HG03520 (cell line): ENCODE measurements at regions not wholly inside any gene's neighbourhood (a gene's known extent, or its start where the extent isn't known, plus 50 kb on each side); places are given as distances from the start of the nearest gene placed in this dataset.

ENCODE experiments used
- ATAC-seq: cut with Tn5 transposase; IDR thresholded peaks from one replicate; pipeline ENCODE4 v1.9.1; 2021; ENCODE audit warnings: mild to moderate bottlenecking, moderate library complexity; ENCODE audit not compliant: unreplicated experiment

GRCh38 chr17:77375917-77376651, 235.3 kb downstream of the SEC14L1 start:
- ATAC-seq: no peak

DNA sequence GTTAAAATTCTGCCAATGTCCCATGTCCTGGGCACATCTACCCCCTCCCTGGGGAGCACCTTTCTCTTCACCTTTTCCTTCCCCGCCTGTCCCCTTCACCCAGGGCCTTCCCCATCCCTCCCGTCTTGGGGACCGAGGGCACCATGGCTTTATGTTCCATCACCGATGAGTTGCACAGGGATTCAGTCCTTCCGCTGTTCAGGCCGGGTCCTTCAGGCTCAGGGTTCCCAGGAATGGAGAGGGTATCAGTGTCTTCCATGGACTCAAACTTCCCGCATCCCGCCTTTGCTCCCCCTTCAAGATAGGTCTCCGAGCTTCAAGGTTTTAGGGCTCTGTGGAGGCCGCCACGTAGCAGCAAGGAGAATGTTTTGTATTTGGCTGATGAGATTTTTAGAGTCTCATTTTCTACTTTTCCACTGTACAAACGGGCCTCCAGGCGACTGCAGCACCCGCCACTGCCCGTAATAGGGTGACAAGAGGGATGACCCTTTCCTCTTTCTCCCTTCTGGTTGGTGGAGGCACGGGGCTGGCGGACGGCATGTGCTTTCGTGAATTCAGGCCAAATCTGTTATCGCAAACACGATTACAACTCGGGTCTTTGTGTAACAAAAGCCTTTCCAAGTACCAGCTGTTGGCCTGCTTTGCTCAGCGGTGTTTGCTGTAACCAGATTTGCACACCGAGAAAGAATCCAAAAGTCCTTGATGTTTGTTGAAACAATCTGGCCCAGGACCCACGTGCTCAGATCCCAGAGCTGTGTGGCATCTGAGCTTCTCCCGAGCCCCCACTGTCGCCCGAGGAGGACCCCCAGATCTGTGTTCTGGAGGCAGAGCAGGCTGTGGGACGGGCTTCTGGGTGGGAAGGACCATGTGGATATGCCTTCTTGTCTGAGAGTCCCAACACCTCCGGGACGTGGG, 236.3 kb downstream of the SEC14L1 start:
- no peak for ATAC-seq

- no peak for ATAC-seq
Measured at GRCh38 chr17:77377710-77378235, 237.0 kb downstream of the SEC14L1 start.

DNA sequence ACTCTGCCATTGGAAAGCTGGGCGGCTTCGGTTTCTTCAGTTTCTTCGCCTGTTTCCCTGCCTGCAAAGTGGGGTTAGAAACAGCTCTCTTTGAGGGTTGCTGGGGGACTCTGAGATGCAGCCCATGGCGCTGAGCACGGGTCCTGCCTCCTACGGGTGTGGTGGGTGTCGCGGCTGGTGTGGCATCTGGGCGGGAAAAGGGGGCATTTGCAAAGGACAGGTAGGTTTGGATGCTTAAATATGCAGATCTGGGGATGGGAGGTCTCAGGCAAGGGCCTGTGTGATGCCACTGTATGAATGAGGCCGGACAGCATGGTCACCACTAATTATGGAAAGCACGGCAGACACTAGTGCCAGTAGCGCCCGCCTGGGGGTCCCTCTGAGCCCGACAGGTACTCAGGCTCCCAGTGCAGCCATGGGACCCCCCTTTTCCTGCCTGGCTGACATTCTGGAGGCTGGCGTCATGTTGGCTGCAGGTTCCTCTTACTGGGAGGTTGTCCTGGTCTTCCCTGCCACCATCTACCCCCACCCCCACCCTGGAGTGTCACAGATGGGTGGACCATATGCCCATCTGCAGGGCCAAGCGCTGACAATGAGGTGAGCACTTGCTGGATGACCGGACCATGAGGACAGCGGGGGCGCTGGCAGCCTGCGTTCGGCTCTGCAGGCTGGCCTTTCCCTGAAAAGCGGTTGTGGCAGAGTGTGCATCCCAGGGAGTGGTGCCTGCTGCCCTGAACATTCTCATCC, 237.7 kb downstream of the SEC14L1 start:
- no peak for ATAC-seq

DNA sequence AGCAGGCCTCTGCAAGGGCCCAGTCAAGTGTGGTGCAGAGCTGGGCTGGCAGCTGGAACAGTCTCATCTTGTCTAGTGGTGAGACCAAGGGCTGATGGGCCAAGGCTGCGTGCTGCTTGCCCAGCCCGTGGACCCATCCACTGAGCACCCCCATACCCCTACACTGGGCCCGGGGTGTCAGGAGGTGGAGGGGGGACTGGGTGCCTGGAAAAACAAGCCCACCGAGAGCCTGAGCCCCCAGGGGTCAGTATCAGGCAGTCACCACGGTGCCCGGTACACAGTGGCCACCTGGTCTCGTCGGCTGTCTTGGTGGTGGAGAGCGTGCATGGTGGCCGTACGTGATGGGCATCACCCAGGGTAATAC, 238.3 kb downstream of the SEC14L1 start:
- no peak for ATAC-seq

DNA sequence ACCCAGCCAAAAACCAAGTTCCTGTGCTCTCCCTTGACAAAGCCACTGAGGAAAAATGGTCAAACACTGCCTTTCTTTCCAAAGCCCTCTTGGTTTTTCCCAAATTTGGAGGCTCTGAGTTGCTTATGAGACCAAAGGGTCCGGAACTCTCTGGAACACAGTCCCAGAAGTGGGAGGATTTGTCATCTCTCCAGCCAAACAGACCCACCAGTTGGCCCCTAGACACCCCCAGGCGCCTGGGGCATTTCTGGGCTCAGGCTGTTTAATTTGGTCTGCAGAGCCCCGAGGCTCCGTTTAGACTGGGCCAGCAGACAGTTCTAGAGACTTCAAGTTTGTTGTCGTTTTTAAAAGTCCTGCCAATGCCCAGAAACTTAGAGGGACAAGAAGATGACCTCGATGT, 239.1 kb downstream of the SEC14L1 start:
- ATAC-seq: no peak

- no peak for ATAC-seq
Measured at GRCh38 chr17:77380395-77381184, 239.8 kb downstream of the SEC14L1 start.

GRCh38 chr17:77381185-77381700, 240.5 kb downstream of the SEC14L1 start:
- no peak for ATAC-seq

GRCh38 chr17:77381731-77382130, 241.0 kb downstream of the SEC14L1 start:
- ATAC-seq: no peak

DNA sequence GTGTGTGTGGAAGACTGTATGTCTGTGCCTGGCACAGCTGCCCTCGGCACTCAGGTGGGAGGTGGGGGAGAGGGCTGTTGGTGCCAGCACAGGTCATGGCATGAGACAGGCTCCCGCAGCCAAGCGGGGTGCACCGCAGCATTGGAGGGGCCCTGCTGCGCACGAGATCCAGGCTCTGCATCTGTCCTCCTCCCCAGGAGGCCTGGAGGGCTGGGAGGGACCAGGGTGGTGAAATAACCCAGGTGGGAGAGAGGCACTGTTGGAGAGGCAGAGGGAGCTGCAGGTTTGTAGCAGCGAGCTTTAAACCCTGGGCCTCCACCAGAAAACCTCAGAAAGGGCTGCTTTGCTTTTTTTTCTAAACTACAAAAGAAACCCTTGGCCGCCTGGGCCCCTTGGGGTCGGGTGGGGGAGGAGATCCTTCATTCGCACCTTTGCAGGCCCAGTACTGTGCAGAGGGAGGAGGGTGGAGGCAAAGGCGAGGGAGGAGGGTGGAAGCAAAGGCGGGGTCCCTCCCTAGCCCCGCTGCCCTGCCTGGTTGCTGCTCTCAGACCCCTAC, 241.7 kb downstream of the SEC14L1 start:
- no peak for ATAC-seq

- no peak for ATAC-seq
Measured at GRCh38 chr17:77382966-77383612, 242.3 kb downstream of the SEC14L1 start.

GRCh38 chr17:77383613-77384608, 243.1 kb downstream of the SEC14L1 start:
- no peak for ATAC-seq

- ATAC-seq: no peak
Measured at GRCh38 chr17:77385750-77386501, 245.2 kb downstream of the SEC14L1 start.

- ATAC-seq: no peak
Measured at GRCh38 chr17:77386502-77387192, 245.9 kb downstream of the SEC14L1 start.

DNA sequence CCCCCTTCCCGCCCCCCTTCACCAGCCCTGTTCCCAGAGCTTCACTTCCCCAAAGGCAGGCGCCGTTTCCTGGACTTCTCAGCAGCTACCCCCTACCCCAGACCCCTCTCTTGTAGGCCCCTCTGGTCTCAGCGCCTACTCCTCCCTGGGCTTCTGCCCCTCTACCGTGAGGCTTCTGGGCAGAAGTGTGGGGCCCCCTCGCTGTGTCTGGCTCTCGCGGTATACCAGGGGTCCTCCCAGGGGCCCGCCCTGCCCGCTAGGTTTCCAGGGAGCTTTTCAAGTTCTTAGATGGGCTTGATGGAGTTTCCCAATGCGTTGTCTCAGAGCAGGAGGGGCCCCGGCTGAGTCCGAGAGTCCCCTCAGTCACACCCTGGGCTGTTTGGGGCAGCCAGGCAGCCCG, 247.1 kb downstream of the SEC14L1 start:
- no peak for ATAC-seq

- no peak for ATAC-seq
Measured at GRCh38 chr17:77388384-77389306, 247.9 kb downstream of the SEC14L1 start.
